Endothelial cell (in vitro differentiated cells): ENCODE measurements at regions not wholly inside any gene's neighbourhood (a gene's known extent, or its start where the extent isn't known, plus 50 kb on each side); places are given as distances from the start of the nearest gene placed in this dataset.

Experiments used
- DNase-seq: peaks from one replicate; pipeline ENCODE4 v3.0.0; 2021; ENCODE audit warnings: low spot score
- H3K27ac Mint-ChIP-seq: one replicate; pipeline ENCODE4 v1.8.0; 2021; ENCODE audit warnings: mixed read lengths, inconsistent platforms; ENCODE audit not compliant: unreplicated experiment
- H3K27me3 Mint-ChIP-seq: one replicate; pipeline ENCODE4 v1.8.0; 2021; ENCODE audit warnings: mild to moderate bottlenecking, moderate library complexity, mixed read lengths, inconsistent platforms; ENCODE audit not compliant: unreplicated experiment
- H3K36me3 Mint-ChIP-seq: one replicate; pipeline ENCODE4 v1.8.0; 2021; ENCODE audit warnings: mild to moderate bottlenecking, low read depth, mixed read lengths, inconsistent platforms; ENCODE audit not compliant: unreplicated experiment
- H3K4me1 Mint-ChIP-seq: one replicate; pipeline ENCODE4 v1.8.0; 2021; ENCODE audit warnings: mild to moderate bottlenecking, mixed read lengths, inconsistent platforms; ENCODE audit not compliant: unreplicated experiment
- H3K4me3 Mint-ChIP-seq: one replicate; pipeline ENCODE4 v1.8.0; 2021; ENCODE audit warnings: mild to moderate bottlenecking, mixed read lengths, inconsistent platforms; ENCODE audit not compliant: unreplicated experiment
- H3K9me3 Mint-ChIP-seq: one replicate; pipeline ENCODE4 v1.8.0; 2021; ENCODE audit warnings: mixed read lengths, inconsistent platforms; ENCODE audit not compliant: unreplicated experiment
- TF ChIP-seq, protein P1 (sequence below): fragments of 200-600 bp; sonication (generic); IDR thresholded peaks from one replicate; pipeline ENCODE4 v1.5.0; 2021; ENCODE audit warnings: antibody characterized with exemption; ENCODE audit not compliant: unreplicated experiment

DNA sequence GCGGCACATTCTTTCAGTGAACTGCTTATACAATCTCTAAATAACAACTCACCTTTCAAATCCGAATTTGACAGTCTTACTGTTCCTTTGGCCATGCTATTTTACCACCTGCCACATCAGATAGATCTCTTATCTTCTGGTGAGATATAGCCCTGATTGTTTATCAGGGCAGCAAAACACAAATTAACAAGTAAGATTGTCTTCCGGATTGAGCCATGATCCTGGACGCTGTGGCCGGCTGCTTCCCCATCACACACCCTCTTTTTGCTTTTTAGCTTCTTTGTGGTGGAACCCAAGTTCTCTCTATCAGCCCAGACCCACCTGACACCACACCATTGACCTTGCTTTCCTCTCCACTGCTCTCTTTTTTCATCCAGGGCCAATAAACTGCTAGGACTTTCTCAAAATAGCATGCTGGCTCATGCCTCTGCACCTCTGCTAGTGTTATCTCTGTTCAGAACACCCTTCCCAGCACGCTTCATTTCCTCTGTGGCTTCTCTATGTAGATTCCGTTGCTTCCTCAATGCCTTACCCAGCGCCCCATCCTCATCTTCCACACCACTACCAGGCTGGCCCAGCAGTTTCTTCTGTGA lies 111.8 kb upstream of the CNTNAP5 start:
- Mint-ChIP-seq H3K27ac (no peak overlapping the region), H3K4me3 (no peak overlapping the region), H3K36me3 (no peaks in the 10 kb centered on the region), H3K9me3 (no peaks in the 10 kb centered on the region), H3K4me1 (peaks cover 33% of the 10 kb centered on the region), H3K27me3 (peaks cover 3% of the 10 kb centered on the region)
- DNase-seq = no peak
- TF ChIP-seq, protein P1, sequence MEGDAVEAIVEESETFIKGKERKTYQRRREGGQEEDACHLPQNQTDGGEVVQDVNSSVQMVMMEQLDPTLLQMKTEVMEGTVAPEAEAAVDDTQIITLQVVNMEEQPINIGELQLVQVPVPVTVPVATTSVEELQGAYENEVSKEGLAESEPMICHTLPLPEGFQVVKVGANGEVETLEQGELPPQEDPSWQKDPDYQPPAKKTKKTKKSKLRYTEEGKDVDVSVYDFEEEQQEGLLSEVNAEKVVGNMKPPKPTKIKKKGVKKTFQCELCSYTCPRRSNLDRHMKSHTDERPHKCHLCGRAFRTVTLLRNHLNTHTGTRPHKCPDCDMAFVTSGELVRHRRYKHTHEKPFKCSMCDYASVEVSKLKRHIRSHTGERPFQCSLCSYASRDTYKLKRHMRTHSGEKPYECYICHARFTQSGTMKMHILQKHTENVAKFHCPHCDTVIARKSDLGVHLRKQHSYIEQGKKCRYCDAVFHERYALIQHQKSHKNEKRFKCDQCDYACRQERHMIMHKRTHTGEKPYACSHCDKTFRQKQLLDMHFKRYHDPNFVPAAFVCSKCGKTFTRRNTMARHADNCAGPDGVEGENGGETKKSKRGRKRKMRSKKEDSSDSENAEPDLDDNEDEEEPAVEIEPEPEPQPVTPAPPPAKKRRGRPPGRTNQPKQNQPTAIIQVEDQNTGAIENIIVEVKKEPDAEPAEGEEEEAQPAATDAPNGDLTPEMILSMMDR = no peak

DNA sequence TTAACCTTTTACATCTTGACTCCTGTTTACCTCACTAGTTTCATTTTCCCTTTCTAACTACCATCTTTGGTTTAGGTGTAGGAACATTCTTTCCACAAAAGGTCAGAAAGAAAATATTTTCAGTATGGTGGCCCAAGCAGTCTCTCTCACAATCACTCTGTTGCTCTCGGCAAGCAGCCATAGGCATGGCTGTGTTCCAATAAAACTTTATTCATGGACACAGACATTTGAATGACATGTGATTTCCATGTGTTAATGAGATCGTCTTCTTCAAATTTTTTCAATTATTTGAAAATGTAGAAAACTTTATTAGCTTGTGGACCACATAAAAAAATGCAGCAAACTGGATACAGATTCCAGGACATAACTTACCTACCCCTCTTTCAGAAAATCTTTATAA lies 109.7 kb upstream of the CNTNAP5 start:
- Mint-ChIP-seq H3K9me3 (no peaks in the 10 kb centered on the region), H3K27me3 (peaks cover 3% of the 10 kb centered on the region), H3K36me3 (no peaks in the 10 kb centered on the region), H3K4me3 (no peak overlapping the region), H3K4me1 (peaks cover 39% of the 10 kb centered on the region), H3K27ac (peak overlapping the region; percentile 79)
- TF ChIP-seq, protein P1 = no peak
- no peak for DNase-seq

DNA sequence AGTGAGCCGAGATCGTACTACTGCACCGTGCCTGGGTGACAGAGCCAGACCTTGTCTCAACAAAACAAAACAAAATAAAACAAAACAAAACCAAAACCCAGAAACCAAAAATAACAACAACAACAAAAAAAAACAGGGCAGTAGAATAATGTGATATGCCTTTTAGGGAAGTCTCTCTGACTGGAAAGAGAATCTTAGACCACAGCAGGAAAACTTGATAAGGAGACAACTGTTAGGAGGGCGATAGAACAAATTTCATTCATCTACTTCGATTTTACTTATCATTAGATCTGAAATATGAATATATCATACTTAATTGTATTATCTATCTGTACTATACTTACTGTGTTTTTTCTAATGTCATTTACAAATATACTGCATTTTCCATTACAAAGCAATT lies 109.0 kb upstream of the CNTNAP5 start:
- TF ChIP-seq, protein P1 = no peak
- no peak for DNase-seq
- Mint-ChIP-seq H3K4me3 (no peak overlapping the region), H3K9me3 (no peaks in the 10 kb centered on the region), H3K27me3 (peaks cover 5% of the 10 kb centered on the region), H3K27ac (peak overlapping the region; percentile 79), H3K4me1 (peaks cover 39% of the 10 kb centered on the region), H3K36me3 (no peaks in the 10 kb centered on the region)

DNA sequence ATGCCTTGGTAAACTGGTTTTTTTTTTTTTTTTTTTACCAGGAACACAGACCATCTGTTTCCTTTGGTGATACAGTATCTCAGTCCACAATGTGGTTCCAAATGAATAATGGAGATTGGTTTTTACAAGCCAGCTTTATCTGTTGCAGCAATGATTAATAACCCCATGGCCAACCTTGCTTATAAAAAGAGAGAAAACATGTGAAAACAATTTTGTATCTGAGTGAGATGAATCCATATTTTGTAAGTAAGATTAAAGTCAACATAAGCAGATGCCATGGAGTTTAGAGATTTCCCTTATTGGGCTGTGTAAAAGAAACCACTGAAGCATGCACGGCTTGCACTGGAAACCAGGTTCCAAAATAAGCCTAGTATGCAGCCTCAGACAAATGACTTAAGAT lies 108.6 kb upstream of the CNTNAP5 start:
- H3K4me3 Mint-ChIP-seq = no peak overlapping the region
- peaks cover 39% of the 10 kb centered on the region for H3K4me1 Mint-ChIP-seq
- no peaks in the 10 kb centered on the region for H3K9me3 Mint-ChIP-seq
- H3K36me3 Mint-ChIP-seq = no peaks in the 10 kb centered on the region
- H3K27ac Mint-ChIP-seq = peak overlapping the region; percentile 55
- H3K27me3 Mint-ChIP-seq = peaks cover 5% of the 10 kb centered on the region
- DNase-seq = no peak
- TF ChIP-seq, protein P1 = no peak

DNA sequence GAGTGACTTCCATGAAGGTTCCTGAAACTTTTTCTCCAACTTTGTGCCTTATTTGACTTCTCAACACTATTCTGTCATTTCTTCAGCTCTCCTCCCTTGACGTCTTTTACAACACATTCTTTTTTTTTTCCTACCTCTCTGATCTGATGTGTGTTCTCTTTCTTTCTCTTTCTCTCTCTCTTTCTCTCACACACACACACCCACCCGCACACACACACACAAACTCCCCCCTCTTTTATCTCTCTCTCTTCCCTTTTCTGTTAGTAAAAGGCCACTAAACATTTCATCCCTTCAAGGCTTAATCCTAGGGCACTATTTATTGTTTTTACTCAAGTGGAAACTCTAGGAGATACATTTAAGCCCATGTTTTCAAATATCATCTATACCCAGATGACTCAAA lies 107.8 kb upstream of the CNTNAP5 start:
- peaks cover 39% of the 10 kb centered on the region for H3K4me1 Mint-ChIP-seq
- no peaks in the 10 kb centered on the region for H3K9me3 Mint-ChIP-seq
- no peak for DNase-seq
- H3K36me3 Mint-ChIP-seq = peaks cover 3% of the 10 kb centered on the region
- H3K4me3 Mint-ChIP-seq = no peak overlapping the region
- H3K27ac Mint-ChIP-seq = peak overlapping the region; percentile 84
- TF ChIP-seq, protein P1 = no peak
- peaks cover 5% of the 10 kb centered on the region for H3K27me3 Mint-ChIP-seq
